ENCODE measurements at regions not wholly inside any gene's neighbourhood (a gene's known extent, or its start where the extent isn't known, plus 50 kb on each side); places are given as distances from the start of the nearest gene placed in this dataset.

- no peaks in the 10 kb centered on the region for H3K27me3 ChIP-seq (ENCODE audit: control insufficient read depth, insufficient read depth, low read length)
- peaks cover 29% of the 10 kb centered on the region for H3K4me1 ChIP-seq (ENCODE audit: control insufficient read depth, insufficient read depth, low read length)
- no TSS peak for BruUV-seq (replicated peaks)
- H3K4me3 ChIP-seq (ENCODE audit: low read depth in 2 of 2, low read length in 2 of 2), result no peak overlapping the region
- intact Hi-C loops (cut with micrococcal nuclease; ENCODE audit: unreplicated experiment) (no loop called here), in situ Hi-C loops (cut with HindIII; ENCODE audit: low pct_unique_long_range_greater_than_20kb, low sequenced_read_pairs) (no loop called here)
- ChIA-PET POLR2A (no interaction called here), CTCF (no interaction called here)
- H3K27ac ChIP-seq (ENCODE audit: low read length), result peak overlapping the region; percentile 98
- H3K9me3 ChIP-seq (ENCODE audit: control insufficient read depth, insufficient read depth, low read depth, low read length), result no peaks in the 10 kb centered on the region; the same call in 1 of the 2 replicates
- ATAC-seq (no peak), DNase-seq (ENCODE audit: low read depth, low spot score) (no peak)
- no peaks in the 10 kb centered on the region for H3K36me3 ChIP-seq (ENCODE audit: control insufficient read depth, insufficient read depth, low read length)
- TF ChIP-seq CTCF (IDR thresholded peaks at IDR 0.05), result no peak
- no peak for TF ChIP-seq SIN3A (IDR thresholded peaks at IDR 0.05; ENCODE audit: borderline replicate concordance, insufficient read depth, low read depth, low read length)
- no peak for TF ChIP-seq TCF7L2 (IDR thresholded peaks at IDR 0.05; ENCODE audit: low read depth, low read length)
- TF ChIP-seq POLR2AphosphoS5 (IDR thresholded peaks at IDR 0.05; ENCODE audit: low read depth, low read length), result no peak
- TF ChIP-seq REST (IDR thresholded peaks at IDR 0.05; ENCODE audit: insufficient read depth in 1 of 2, low read depth in 2 of 2, low read length in 1 of 2), result no peak
These were observed 97.7 kb downstream of the SOCS6 start for GRCh38 chr18:70386582-70386981.

- no peak for ATAC-seq
- Histone ChIP-seq H3K27me3 (ENCODE audit: control insufficient read depth, insufficient read depth, low read length) (no peaks in the 10 kb centered on the region), H3K4me1 (ENCODE audit: control insufficient read depth, insufficient read depth, low read length) (peaks cover 40% of the 10 kb centered on the region), H3K36me3 (ENCODE audit: control insufficient read depth, insufficient read depth, low read length) (no peaks in the 10 kb centered on the region), H3K4me3 (ENCODE audit: low read depth in 2 of 2, low read length in 2 of 2) (no peak overlapping the region), H3K9me3 (ENCODE audit: control insufficient read depth, insufficient read depth, low read depth, low read length) (no peaks in the 10 kb centered on the region; the same call in 1 of the 2 replicates), H3K27ac (ENCODE audit: low read length) (peak overlapping the region; percentile 98)
- ChIA-PET CTCF (no interaction called here), POLR2A (no interaction called here)
- no peak for DNase-seq (ENCODE audit: low read depth, low spot score)
- no peak for TF ChIP-seq POLR2AphosphoS5 (IDR thresholded peaks at IDR 0.05; ENCODE audit: low read depth, low read length)
- no peak for TF ChIP-seq REST (IDR thresholded peaks at IDR 0.05; ENCODE audit: insufficient read depth in 1 of 2, low read depth in 2 of 2, low read length in 1 of 2)
- TF ChIP-seq SIN3A (IDR thresholded peaks at IDR 0.05; ENCODE audit: borderline replicate concordance, insufficient read depth, low read depth, low read length), result no peak
- no peak for TF ChIP-seq TCF7L2 (IDR thresholded peaks at IDR 0.05; ENCODE audit: low read depth, low read length)
- no peak for TF ChIP-seq CTCF (IDR thresholded peaks at IDR 0.05)
- in situ Hi-C loops (cut with HindIII; ENCODE audit: low pct_unique_long_range_greater_than_20kb, low sequenced_read_pairs) (no loop called here), intact Hi-C loops (cut with micrococcal nuclease; ENCODE audit: unreplicated experiment) (no loop called here)
- BruUV-seq (replicated peaks), result no TSS peak
These were observed 96.6 kb downstream of the SOCS6 start for GRCh38 chr18:70385474-70385873.
